Epithelial cell of proximal tubule (primary cell): ENCODE measurements at regions not wholly inside any gene's neighbourhood (a gene's known extent, or its start where the extent isn't known, plus 50 kb on each side); places are given as distances from the start of the nearest gene placed in this dataset.
"Not testable (repeated sequence)": the region's sequence is repeated elsewhere in the genome, so short reads cannot be mapped to it uniquely, and the experiment has no call there.

ENCODE experiments used
- DNase-seq: peaks from one replicate; pipeline ENCODE4 v3.0.0-alpha.2; 2011; ENCODE audit warnings: low read depth
- H3K4me3 ChIP-seq: 2 replicates; pipeline ENCODE4 v1.5.1; 2011; ENCODE audit warnings: low read depth, mild to moderate bottlenecking, low read length
- CTCF ChIP-seq: conservative IDR thresholded peaks from 2 replicates; pipeline ENCODE4 v1.5.1; 2012; ENCODE audit warnings: low read depth, mild to moderate bottlenecking, low read length

DNA sequence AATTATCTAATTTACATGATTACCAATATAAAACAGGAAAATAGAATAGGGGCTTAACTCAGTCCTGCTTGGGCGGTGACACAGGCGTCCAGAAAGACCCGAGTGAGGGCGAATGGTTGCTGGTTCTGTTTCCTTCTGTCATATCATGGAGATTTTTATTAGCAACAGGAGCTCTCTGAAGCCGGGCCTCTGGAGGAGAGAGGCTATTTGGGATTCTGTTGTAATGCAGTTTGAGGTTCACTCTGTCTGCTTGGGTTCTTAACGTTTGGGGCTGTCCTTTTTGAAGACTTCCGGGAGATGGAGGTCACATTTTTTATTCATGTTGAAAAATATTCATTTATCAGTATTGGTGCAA, 115.7 kb upstream of the ZNF536 start:
- DNase-seq = no peak
- no peak for TF ChIP-seq CTCF
- H3K4me3 ChIP-seq = no peak overlapping the region

DNA sequence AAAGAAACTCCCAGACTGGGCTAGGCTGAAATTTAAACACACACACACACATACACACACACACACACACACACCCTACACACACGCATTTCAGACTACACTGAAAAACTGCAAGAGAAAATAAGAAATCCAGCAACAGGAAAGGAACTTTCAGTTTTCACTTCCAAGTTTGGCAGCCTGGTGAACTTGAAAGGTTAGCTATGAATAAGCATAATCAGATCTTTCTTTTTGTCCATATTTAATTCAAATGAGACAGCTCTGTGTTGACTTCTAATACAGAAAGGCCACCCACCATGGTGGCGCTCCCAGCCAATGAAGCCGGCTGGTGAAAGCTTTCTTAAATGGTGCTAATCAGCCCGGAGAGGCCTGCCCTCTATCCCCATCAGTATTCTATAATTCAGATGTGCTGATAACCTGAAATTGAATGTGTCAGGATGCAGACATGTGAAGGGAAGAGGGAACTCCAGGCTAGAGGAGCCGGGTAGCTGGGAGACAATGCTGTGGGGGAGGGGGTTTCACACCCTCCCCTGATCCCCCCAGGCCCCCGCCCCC, 108.3 kb upstream of the ZNF536 start:
- no peak for DNase-seq
- no peak for TF ChIP-seq CTCF
- no peak overlapping the region for H3K4me3 ChIP-seq

DNA sequence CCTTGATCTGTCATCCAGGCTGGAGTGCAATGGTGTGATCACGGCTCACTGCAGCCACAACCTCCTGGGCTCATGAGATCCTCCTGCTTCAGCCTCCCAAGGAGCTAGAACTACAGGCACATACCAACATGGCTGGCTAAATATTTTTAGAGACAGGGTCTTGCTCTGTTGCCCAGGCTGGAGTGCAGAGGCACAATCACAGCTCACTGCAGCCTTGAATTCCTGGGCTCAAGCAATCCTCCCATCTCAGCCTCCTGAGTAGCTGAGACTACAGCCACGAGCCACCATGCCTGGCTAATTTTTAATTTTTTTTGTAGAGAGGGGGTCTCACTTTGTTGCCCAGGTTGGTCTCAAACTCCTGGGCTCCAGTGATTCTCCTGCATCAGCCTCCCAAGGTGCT, 106.3 kb upstream of the ZNF536 start:
- DNase-seq, H3K4me3 ChIP-seq: not testable (repeated sequence)

DNA sequence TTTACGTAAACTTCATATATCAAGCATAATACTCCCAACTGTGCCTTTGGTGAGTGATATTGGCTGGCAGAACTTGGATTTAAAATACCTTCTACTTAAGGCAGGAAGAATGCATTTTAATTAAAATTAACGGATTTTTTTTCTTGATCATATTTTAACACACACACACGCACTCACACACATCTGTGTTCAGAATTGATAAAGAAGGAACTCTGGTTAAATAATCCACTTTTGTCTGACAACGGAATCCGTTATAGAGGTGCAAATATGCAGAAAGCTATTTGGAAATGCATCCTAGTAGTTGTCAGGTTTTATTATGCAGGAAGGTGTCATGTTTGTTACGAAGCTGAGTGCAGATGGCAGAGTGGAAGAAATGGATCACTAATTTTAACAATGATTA, 105.5 kb upstream of the ZNF536 start:
- no peak for TF ChIP-seq CTCF
- H3K4me3 ChIP-seq = no peak overlapping the region
- no peak for DNase-seq

DNA sequence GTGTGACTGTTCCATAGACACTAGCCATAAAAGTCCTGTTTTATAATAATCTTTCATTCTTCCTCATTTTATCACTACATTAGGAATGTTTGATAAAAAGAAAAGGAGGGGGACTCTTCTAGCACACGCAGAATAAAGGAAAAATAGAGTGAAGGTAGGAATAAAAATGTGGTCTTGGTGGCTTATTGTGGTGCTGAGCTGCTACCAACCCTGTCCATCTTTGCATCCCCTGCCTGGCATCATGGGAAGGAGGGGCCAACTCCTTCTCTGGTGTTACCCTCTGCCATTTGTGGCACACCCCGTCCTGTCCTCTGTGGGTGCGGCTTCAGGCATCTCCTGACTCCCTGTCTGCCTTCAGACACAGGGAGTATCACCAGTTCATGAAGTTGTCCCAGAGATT, 104.9 kb upstream of the ZNF536 start:
- no peak for TF ChIP-seq CTCF
- DNase-seq = no peak
- H3K4me3 ChIP-seq = no peak overlapping the region

DNA sequence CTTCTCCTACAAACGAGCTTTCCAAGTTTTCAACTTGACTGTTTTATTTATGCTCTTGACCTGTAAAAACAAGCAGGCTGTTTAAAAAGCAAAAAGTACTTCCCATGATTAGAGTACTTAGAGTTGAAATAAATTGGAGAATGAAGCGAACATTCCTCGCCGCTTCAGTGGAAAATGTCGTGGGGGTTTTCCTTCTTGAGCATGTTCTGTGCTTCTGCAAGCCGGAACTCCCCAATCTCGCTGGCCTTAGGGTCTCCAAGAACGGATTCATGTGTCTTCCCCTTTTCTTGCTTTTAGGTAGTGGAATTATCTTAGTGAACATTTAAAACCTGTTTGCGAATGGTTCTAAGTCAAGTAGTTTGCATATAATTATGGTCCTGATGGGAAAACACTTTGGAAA, 103.6 kb upstream of the ZNF536 start:
- H3K4me3 ChIP-seq = no peak overlapping the region
- TF ChIP-seq CTCF = no peak
- DNase-seq = no peak

DNA sequence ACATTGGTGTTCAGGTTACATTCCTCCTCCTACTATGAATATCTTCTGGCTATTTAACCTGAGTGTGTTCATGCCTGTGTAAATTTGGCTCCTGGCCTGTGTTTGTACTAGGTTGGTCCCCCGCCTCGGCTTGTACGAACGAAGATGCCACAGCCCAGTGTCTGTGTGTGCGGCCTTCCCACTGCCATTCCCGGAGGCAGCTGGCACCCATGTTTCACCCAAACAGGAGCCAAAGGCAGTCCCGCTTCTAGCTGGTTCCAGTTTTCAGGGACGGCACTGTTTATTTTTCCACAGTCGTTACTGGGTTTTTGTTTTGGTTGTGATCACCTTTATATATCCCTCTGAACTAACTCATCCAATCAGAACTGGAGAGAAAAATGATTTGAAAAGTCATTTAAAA, 102.5 kb upstream of the ZNF536 start:
- no peak for DNase-seq
- no peak overlapping the region for H3K4me3 ChIP-seq
- no peak for TF ChIP-seq CTCF

- no peak for DNase-seq
- no peak for TF ChIP-seq CTCF
- H3K4me3 ChIP-seq = no peak overlapping the region
Measured at GRCh38 chr19:30271816-30272215, 100.4 kb upstream of the ZNF536 start.
